Tibial nerve (tissue), 4 donors: ENCODE measurements at regions not wholly inside any gene's neighbourhood (a gene's known extent, or its start where the extent isn't known, plus 50 kb on each side); places are given as distances from the start of the nearest gene placed in this dataset.

ENCODE experiments used
- DNase-seq, 2 donors: peaks; one replicate each; pipeline ENCODE4 v3.0.0-alpha.2; 2019; ENCODE audit warnings: low spot score in 2 of 2
- H3K27ac ChIP-seq, 4 donors: fragments of 200-600 bp; sonication (generic) in 3 of 4; one replicate each; pipeline ENCODE4 v1.5.1; 2017 to 2019; ENCODE audit warnings: mild to moderate bottlenecking in 1 of 4
- H3K27me3 ChIP-seq, 2 donors: fragments of 200-600 bp; sonication (generic) in 1 of 2; one replicate each; pipeline versions ENCODE4 v1.5.1 to v1.6.0; 2017 to 2019
- H3K36me3 ChIP-seq, 3 donors: fragments of 200-600 bp; sonication (generic); one replicate each; pipeline ENCODE4 v1.5.1; 2018 to 2019
- H3K4me1 ChIP-seq, 4 donors: fragments of 200-600 bp; sonication (generic) in 3 of 4; one replicate each; pipeline ENCODE4 v1.5.1; 2017 to 2019
- H3K4me3 ChIP-seq, 4 donors: fragments of 200-600 bp; sonication (generic) in 3 of 4; one replicate each; pipeline ENCODE4 v1.5.1; 2017 to 2019; ENCODE audit warnings: mild to moderate bottlenecking in 1 of 4, moderate library complexity in 1 of 4
- H3K9me3 ChIP-seq, 4 donors: fragments of 200-600 bp; sonication (generic) in 3 of 4; one replicate each; pipeline ENCODE4 v1.5.1; 2017 to 2019
- EP300 ChIP-seq, 2 donors: sonication (generic); formaldehyde crosslinking; IDR thresholded peaks; one replicate each; pipeline ENCODE4 v1.6.1; 2017; ENCODE audit warnings: antibody characterized with exemption in 2 of 2, mild to moderate bottlenecking in 1 of 2
- POLR2A ChIP-seq, 2 donors: fragments of 450-650 bp; IDR thresholded peaks; one replicate each; pipeline ENCODE4 v1.6.1; 2017; ENCODE audit warnings: antibody characterized with exemption in 2 of 2, mild to moderate bottlenecking in 2 of 2, moderate library complexity in 2 of 2
- WGBS, 2 donors: methylation state at CpG; one replicate each; pipeline ENCODE4 v1.1.5; 2018; 5-methylcytosine and 5-hydroxymethylcytosine counted together
- TF ChIP-seq, protein P1 (sequence below), 5 experiments: fragments of 200-600 bp in 3 of 5; fragments of 450-650 bp in 2 of 5; sonication (generic) in 3 of 5; IDR thresholded peaks; one replicate each; pipeline ENCODE4 v1.5.1; 2016 to 2019; ENCODE audit warnings: antibody characterized with exemption in 5 of 5, mild to moderate bottlenecking in 3 of 5, moderate library complexity in 2 of 5

- Histone ChIP-seq H3K4me1 (peaks cover 0 to 48% (median 7%) of the 10 kb centered on the region in 4 donors), H3K36me3 (no peaks in the 10 kb centered on the region), H3K27me3 (no peaks in the 10 kb centered on the region), H3K27ac (peak overlapping the region; percentile 41 to 82 (median 61)), H3K4me3 (no peak overlapping the region), H3K9me3 (no peaks in the 10 kb centered on the region)
- WGBS, 2 donors, result 60 to 63% methylated on average over 3 of the region's 3 CpGs
- no peak for TF ChIP-seq POLR2A (IDR thresholded peaks at IDR 0.05)
- TF ChIP-seq, protein P1, sequence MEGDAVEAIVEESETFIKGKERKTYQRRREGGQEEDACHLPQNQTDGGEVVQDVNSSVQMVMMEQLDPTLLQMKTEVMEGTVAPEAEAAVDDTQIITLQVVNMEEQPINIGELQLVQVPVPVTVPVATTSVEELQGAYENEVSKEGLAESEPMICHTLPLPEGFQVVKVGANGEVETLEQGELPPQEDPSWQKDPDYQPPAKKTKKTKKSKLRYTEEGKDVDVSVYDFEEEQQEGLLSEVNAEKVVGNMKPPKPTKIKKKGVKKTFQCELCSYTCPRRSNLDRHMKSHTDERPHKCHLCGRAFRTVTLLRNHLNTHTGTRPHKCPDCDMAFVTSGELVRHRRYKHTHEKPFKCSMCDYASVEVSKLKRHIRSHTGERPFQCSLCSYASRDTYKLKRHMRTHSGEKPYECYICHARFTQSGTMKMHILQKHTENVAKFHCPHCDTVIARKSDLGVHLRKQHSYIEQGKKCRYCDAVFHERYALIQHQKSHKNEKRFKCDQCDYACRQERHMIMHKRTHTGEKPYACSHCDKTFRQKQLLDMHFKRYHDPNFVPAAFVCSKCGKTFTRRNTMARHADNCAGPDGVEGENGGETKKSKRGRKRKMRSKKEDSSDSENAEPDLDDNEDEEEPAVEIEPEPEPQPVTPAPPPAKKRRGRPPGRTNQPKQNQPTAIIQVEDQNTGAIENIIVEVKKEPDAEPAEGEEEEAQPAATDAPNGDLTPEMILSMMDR (IDR thresholded peaks at IDR 0.05), result no peak
- TF ChIP-seq EP300 (IDR thresholded peaks at IDR 0.05), result no peak
- DNase-seq, result no peak
Observed at GRCh38 chr2:217684431-217685254, 318.2 kb downstream of the TNS1 start.

DNA sequence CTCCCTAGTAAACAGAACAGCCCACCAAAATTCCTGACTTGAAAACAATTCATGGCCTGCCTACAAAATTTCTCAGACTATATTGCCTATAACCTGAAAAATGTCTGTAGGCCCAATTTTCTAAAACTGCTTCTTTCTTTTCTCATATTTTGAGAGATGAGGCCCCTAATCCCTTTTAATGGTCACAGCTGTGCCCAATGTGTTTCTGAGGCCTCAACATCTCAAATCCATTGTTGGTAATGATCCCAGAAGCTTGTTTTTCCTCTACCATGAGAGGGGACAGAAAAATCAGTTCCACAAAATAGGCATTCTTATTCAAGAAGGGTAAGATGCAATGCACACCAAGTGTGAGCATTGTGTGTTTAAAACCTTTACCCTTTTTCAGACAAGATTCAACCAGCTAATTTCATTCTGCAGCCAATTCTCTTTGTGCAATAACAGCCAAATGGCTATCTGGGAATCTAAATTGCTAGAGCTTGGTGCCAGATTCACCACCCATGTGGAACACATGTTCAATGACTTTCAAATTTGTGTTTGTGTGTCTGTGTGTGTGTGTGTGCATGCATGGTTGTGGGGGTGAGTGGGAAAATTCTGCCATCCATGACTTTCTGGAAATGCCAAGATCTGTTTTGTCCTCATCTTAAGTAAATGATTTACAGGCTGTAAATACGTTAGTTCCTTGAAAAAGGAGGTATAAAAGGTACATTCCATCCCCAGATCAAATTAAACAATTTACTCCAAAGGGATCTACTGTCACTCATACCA is 319.5 kb downstream of the TNS1 start:
- no peak overlapping the region for H3K4me3 ChIP-seq
- WGBS, 2 donors, result 86 to 94% methylated on average over 1 of the region's 1 CpG
- peaks cover 0 to 9% (median 0%) of the 10 kb centered on the region in 4 donors for H3K9me3 ChIP-seq
- H3K4me1 ChIP-seq, result peaks cover 0 to 40% (median 3%) of the 10 kb centered on the region in 4 donors
- TF ChIP-seq POLR2A (IDR thresholded peaks at IDR 0.05) (no peak), EP300 (IDR thresholded peaks at IDR 0.05) (no peak)
- TF ChIP-seq, protein P1 (IDR thresholded peaks at IDR 0.05), result no peak
- H3K36me3 ChIP-seq, result no peaks in the 10 kb centered on the region
- H3K27me3 ChIP-seq, result no peaks in the 10 kb centered on the region
- DNase-seq, result no peak
- H3K27ac ChIP-seq, result peak overlapping the region in 2 of 4 donors; percentile 81 to 82

DNA sequence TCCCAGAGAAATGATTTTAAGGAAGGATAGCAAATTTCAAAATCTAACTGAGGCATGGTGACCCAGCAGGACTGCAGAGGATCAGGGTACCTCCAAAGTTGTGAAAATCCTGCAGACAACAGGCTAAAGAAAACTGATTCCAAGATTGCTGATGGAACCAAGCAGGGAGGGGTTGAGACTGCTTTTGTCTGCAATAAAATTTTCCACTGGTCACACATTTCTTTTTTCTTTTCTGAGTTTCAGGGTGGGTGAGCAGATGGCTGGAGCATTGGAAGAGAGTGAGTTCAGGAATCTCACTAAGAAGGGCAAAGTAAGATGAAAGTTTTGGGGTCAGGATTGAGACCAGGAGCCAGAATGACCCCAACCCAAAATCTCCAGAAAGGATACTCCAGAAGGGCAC is 321.0 kb downstream of the TNS1 start:
- H3K4me3 ChIP-seq, result no peak overlapping the region
- no peaks in the 10 kb centered on the region for H3K27me3 ChIP-seq
- H3K4me1 ChIP-seq, result peaks cover 0 to 25% (median 0%) of the 10 kb centered on the region in 4 donors
- TF ChIP-seq, protein P1 (IDR thresholded peaks at IDR 0.05), result no peak
- TF ChIP-seq POLR2A (IDR thresholded peaks at IDR 0.05) (no peak), EP300 (IDR thresholded peaks at IDR 0.05) (no peak)
- peaks cover 0 to 9% (median 0%) of the 10 kb centered on the region in 4 donors for H3K9me3 ChIP-seq
- H3K27ac ChIP-seq, result peak overlapping the region in 1 of 4 donors; percentile 82
- H3K36me3 ChIP-seq, result no peaks in the 10 kb centered on the region
- DNase-seq, result no peak

DNA sequence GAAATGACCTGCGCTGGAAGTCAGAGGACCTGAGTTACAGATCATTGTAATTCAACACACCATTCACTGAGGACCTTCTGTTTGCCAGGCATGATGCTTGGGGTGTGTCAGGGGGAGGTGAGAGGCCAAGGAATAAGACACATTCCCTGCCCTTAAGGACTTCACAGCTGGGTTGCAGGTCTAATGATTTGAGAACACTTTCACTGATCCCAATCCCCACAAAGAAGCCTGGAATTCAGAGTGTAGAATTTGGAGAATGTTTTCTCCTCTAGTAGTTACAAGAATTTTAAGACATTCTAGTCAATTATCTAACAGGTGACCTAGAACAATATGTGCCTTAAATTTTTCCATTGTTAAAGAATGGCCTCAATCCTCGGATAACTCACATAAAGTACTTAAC is 322.4 kb downstream of the TNS1 start:
- Histone ChIP-seq H3K4me1 (peaks cover 0 to 12% (median 0%) of the 10 kb centered on the region in 4 donors), H3K27ac (peak overlapping the region in 1 of 4 donors; percentile 48), H3K4me3 (no peak overlapping the region), H3K27me3 (no peaks in the 10 kb centered on the region), H3K9me3 (peaks cover 0 to 9% (median 0%) of the 10 kb centered on the region in 4 donors), H3K36me3 (no peaks in the 10 kb centered on the region)
- DNase-seq, result no peak
- WGBS, 2 donors, result 78 to 88% methylated on average over 2 of the region's 2 CpGs
- TF ChIP-seq POLR2A (IDR thresholded peaks at IDR 0.05), result no peak
- TF ChIP-seq, protein P1 (IDR thresholded peaks at IDR 0.05), result no peak
- no peak for TF ChIP-seq EP300 (IDR thresholded peaks at IDR 0.05)

DNA sequence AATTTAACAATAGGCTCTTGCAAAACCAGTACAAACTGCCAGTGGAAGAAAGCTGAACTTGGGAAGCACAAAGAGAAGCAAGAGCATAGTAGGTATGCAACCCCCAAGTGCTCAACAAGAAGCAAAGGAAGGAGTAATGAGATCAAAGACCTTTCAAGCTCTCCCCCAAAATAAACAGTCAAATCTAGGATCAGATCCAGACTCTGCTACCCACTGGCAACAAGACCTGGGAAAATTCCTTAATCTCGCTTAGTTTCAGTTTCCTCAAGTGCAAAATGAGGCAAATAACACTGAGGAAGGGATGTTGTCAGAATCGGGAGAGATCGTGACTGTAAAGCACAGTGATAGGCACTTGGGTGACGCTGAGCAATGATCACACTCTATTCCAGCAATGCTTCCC is 329.2 kb downstream of the TNS1 start:
- Histone ChIP-seq H3K4me1 (peaks cover 0 to 14% (median 0%) of the 10 kb centered on the region in 4 donors), H3K27me3 (no peaks in the 10 kb centered on the region), H3K36me3 (no peaks in the 10 kb centered on the region), H3K9me3 (peaks cover 0 to 2% (median 0%) of the 10 kb centered on the region in 4 donors), H3K27ac (peak overlapping the region in 2 of 4 donors; percentile 18 to 49), H3K4me3 (no peak overlapping the region)
- no peak for DNase-seq
- 54 to 55% methylated on average over 4 of the region's 4 CpGs for WGBS, 2 donors
- TF ChIP-seq EP300 (IDR thresholded peaks at IDR 0.05), result no peak
- no peak for TF ChIP-seq POLR2A (IDR thresholded peaks at IDR 0.05)
- TF ChIP-seq, protein P1 (IDR thresholded peaks at IDR 0.05), result no peak
